ENCODE measurements at regions not wholly inside any gene's neighbourhood (a gene's known extent, or its start where the extent isn't known, plus 50 kb on each side); places are given as distances from the start of the nearest gene placed in this dataset.

- DNase-seq, result no peak
These were observed 494.4 kb upstream of the B3GAT1 start for GRCh38 chr11:134906356-134906955.

DNA sequence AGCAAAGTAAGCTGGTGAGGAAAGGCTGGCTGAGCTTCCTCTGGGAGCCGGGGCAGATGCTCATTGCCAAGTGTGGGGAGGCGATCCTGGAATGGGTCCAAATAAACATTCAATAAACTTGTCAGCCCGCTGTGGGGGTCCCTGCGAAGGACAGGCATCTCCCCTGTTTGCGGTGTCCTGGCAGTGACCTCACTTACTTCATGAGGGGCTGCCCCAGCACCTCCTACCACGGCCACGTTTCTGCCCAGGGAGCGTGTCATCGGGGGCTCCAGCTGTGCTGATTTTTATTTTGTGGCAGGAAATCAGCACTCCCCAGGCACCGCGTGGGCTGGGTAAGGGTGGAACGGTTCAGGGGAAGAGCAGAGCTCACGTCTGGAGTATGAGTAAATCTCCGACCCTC, 493.9 kb upstream of the B3GAT1 start:
- no peak for DNase-seq

DNA sequence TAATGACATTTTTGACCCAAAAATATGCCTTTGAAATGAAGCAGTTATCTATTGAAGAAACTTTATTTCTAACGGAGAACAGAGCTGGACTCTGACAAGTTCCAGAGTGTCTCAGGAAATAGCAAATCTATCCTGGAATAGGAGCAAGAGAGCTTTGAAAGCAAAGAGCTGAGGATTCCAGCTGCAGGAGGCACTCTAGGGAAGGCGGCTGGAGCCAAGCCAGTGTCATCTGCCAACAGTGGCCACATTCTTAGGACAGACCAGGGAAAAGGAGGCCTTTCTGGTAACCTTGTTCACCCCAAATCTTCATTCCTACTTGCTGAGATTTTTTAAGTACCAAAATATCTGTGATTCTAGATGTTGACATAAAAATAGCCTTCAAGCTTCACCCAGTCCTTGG, 493.5 kb upstream of the B3GAT1 start:
- no peak for DNase-seq

DNA sequence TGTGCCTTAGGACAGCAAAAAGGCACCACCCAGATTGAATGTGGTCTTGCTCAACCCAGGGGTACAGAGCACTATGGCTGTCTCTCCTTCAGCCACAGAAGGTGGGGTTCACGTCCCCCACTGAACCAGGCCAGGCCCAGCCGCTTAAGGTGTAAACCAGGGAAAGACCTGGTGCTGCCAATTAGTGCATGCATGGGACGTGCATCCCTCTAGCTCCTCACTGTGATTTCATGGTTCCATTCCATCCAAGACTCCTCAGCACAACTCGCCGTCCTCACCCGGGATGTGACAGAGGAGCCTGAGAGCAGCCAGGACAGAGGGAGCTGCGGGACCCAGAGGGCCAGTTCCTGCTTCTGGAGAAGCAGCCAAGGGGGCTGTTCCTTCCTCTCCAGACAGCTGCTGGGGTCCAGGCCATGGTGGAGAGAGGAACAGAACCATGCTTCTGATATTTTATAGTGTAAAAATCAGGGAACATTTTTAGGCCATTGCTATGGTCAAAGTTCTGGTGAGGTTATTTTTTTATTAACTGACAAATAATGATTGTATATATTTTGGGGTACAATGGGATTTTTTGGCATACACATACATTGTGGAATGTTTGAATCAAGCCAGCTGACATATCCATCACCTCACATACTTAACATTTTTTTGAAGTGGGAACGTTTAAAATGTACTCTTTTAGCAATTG, 492.2 kb upstream of the B3GAT1 start:
- no peak for DNase-seq

DNA sequence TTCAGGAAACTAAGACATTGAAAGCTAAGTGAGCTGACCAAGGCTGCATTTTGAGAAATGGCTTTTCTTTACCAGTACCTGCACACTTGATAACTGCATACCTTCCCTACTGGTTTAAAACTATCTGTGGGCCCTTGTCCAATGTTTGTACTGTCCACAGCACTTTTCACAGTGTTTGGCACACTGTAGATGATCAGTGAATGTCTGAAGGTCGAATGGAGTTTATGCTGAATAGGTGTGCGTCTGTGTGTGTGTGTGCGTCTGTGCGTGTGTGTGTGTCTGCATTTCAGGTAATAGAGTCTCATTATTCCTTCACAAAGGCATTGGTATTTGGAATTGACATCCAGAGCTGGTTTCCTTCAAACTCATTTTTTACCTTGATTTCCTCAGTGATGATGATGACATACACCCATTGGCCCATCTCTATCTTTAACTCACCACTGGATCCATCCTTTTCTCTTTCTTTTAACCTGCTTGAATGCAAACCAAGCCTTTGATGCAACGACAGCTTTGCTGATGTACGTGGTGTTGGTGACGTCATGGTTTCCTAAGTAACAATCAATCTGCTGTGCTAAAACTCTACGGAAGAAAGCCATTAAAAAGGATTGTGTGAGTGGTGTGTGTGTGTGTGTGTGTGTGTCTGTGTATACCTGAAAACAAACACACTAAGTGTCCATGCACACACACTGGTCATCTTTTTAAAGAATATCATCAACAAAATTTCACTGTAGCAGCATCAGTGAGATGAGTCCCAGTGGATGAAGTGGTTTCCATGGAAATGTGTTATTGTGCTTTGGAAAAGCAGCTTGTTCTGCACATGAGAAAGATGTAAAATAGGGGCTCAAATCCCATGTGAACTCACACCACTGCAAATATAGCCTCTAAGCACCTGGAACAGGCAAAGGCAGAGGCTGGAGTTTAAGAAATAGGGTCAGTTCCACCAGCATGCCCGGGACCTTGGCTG, 490.2 kb upstream of the B3GAT1 start:
- DNase-seq, result no peak

GRCh38 chr11:134901542-134901941, 489.5 kb upstream of the B3GAT1 start:
- DNase-seq, result no peak

- no peak for DNase-seq
These were observed 482.0 kb upstream of the B3GAT1 start for GRCh38 chr11:134893810-134894685.

- no peak for DNase-seq
These were observed 478.4 kb upstream of the B3GAT1 start for GRCh38 chr11:134890446-134890845.

DNA sequence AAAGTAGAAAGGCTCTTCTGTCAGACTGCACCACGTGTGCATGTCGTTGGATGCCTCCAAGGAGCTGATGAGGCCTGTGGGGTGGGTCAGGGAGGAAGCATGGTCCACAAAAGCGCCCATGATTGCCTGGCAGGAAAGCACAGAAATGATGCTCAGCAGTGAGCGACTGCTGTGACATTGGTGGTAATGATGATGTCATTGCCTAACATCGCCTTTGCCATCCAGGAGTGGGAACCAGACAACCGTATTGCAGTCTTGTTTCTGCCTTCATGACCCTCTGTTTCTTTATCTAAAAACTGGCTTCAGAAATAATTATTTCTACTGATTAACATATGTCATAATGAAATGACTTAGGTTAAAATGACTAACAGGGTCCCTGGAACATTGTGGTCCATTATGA, 477.8 kb upstream of the B3GAT1 start:
- DNase-seq, result no peak

DNA sequence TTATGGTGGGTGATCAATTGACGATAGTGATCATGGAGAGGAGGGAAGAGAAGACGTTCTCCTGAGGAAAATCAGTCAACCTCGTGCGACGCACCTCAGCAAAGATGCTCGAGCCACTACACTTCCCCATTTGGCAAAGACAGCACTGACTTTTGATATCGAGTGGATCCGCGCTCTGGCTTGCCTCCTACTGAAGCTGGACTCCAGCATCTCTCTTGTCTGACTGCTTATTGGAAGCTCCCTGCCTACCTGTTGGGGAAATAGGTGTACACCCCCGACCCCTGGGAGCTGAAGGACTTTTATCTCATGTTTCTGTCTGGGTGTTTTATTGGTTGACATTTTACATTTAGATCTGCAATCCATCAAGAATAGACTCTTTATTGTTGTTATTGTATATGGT, 476.8 kb upstream of the B3GAT1 start:
- DNase-seq, result no peak

DNA sequence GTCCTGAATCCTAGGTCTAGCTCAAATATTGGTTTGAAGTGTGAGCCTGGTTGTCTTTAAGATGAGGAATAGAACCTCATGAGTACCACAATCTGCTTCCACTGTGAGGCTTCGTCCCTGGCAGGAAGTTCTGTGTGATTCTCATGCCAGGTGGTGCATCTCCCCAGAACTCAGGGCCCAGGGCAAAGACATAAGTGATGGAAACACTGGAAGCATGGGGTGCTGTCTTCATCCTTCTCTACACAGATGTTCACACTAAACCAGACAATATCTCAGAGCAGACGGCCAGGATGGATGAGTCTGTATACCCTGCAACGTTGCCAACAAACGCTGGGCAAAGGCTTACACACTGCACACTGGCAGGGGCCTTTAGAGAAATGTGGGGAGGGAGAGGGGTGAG, 475.9 kb upstream of the B3GAT1 start:
- DNase-seq, result no peak

GRCh38 chr11:134883484-134883883, 471.4 kb upstream of the B3GAT1 start:
- no peak for DNase-seq

- no peak for DNase-seq
These were observed 470.7 kb upstream of the B3GAT1 start for GRCh38 chr11:134882671-134883297.

GRCh38 chr11:134882141-134882540, 470.1 kb upstream of the B3GAT1 start:
- DNase-seq, result no peak

- DNase-seq, result no peak
These were observed 468.7 kb upstream of the B3GAT1 start for GRCh38 chr11:134880788-134881187.

GRCh38 chr11:134879931-134880330, 467.9 kb upstream of the B3GAT1 start:
- DNase-seq, result no peak

DNA sequence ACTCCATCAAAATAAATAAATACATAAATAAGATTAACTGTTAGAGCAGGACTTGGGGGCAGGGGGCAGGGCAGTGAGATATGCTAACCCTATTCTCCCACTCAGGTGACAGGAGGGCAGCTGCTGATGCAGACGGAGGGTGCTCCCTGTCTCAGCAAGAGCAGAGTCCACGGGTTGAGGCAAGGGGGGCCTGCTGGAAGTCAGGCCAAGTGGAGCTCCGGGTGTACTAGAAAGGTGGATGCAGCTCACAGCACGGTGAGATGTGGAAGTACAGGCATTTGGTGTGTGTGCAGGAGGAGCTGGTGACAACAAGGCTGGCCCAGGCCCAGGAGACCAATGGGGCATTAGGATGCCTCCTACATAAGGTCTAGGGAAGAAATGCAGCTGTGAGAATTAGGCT, 467.3 kb upstream of the B3GAT1 start:
- DNase-seq, result no peak

DNA sequence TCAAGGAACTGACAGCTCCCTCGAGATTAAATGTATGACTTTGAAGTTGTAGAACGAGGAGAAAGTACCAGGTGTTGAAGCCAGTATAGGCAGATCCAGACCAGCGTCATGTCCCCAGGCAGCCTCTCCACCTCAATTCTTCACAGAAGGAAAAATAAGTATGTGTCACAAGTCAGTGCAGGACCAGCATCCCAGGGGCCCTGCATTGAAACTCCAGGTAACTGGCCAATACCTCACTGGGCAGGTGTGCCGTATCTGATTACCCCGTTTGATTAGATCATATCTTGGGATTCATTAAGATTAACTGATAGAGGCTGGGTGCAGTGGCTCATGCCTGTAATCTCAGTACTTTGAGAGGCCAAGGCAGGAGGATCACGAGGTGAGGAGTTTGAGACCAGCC, 466.7 kb upstream of the B3GAT1 start:
- DNase-seq, result no peak

GRCh38 chr11:134876226-134876625, 464.2 kb upstream of the B3GAT1 start:
- DNase-seq, result no peak

DNA sequence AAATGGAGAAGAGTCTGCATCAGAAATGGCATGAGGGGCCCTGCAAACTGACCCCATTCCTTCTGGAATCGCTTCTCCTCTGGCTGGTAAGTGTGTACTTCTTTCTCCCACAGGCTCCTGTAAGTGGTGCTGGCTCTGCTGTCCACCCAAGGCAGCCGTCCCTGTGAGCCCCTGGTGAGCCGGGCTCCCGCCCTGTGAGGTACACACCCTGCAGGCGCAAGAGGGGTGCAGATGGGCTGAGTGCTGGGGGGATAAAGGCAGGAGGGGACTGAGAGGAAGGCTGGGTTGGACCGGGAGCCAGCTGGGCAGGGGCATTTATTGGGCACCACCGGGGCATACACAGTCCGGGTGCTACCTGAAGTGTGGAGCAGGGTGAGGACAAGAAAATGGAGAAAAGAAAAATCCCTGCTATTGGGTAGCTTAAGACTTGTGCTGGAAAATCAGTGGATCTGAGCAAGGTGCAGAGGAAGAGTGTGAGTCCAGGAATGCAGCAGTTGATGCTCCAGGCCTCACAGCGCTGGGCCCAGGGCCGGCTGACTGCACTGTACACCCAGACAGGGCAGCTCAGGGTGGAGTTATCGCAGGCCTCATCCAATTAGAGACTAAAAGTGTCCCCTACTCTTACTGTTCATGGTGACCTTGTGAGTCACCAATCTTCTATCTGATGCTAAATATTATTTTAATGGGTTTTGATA, 455.1 kb upstream of the B3GAT1 start:
- no peak for DNase-seq

DNA sequence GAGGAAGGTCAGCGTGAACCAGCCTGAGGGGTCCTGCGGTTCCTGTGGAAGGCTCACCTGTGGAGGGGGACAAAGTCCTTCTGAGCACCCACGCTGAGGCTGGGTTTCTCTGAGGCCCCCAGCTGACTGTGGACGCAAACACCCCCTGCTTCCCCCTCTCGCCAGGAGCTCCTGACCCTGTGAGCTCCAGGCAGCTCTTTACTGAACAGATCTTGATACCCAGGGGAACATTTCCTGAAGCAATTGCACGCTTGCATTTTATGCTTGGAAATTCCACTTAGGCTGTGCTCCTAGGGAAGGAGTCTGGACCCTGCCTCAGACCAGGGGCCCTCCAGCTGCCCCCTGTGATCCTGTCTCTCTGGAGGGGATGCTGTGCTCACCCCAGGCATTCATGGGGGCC, 454.2 kb upstream of the B3GAT1 start:
- no peak for DNase-seq

DNA sequence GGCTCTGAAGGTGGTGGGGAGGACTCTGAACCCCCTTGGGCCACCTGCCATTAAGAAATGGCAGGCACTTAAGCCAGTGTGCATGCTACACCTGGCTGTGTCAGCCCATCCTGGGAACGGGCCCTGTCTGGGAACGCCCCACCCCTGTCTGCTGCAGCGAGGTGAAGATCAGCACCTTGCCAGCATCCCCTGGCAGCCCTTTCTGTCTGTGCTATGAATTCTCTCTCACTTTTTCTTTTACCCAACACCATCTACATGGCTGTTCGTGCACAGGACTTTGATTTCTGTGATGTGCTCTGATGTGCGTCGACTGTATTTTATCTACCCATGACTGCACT, 452.9 kb upstream of the B3GAT1 start:
- no peak for DNase-seq

All from stimulated activated CD4-positive, alpha-beta T cell treated with anti-CD3 and anti-CD28 coated beads, Interleukin-15, amount 100 ng/mL, for 24 hours (primary cell).